ENCODE measurements at regions not wholly inside any gene's neighbourhood (a gene's known extent, or its start where the extent isn't known, plus 50 kb on each side); places are given as distances from the start of the nearest gene placed in this dataset.

DNA sequence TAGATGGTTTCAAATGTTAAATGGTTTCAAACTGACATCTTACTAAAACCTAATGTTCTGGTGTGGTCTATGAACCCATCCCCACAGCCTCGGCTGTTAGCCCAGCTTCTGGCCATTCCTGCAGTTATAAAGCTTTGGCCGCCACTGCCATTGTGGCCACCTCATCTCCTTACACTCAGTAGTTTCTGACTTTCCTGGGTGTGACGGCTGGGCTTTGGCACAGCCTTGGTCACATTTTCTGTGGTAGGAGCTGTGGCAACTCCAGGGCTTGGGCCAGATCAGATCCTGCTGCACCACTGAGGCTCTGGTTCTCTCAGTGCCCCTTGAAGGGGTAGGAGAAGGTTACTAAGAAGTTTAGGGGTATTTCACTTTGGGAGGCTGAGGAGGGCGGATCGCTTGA, 84.2 kb upstream of the STXBP6 start:
- no peak for DNase-seq

- DNase-seq = peak; percentile 51
Measured at GRCh38 chr14:25132732-25133422, 82.9 kb upstream of the STXBP6 start.

GRCh38 chr14:25132094-25132493, 82.1 kb upstream of the STXBP6 start:
- DNase-seq = no peak

DNA sequence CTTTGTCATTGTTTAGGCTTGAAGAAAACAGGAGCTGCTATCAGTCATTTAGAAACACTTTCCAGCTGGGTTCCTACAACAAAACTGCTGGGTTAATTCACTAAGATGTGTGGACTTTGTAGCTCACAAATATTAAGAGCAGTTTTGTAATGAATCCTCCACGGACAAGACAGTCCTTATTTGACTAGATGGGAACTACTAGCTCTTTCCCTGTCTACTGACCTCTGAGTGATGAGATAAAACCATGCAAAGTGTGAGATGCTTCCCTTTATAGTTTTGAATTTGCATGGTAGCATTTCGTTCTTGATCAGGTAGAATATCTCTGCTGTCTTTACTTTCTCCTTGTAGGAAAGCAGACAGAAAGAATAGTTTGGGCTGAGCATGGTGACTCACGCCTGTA, 72.9 kb upstream of the STXBP6 start:
- DNase-seq = no peak

DNA sequence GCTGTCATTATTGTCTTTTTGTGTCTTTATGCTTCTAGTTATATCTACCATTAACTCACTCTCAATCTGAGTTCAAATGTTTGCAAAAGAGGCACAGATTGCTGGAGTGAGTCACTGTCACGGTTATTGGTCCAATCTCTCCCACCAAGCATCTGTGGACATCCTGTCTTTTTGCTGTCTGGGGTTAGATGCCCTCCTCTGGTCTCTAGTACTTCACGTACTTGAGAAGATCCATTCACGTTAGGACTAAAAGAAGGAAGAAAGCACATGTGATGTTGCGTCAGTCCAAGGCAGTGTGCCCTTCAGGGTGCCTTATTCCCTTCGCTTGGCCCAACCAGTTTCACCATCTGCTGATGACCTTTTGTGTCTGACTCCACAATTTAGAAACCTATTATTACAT, 72.3 kb upstream of the STXBP6 start:
- DNase-seq = no peak

DNA sequence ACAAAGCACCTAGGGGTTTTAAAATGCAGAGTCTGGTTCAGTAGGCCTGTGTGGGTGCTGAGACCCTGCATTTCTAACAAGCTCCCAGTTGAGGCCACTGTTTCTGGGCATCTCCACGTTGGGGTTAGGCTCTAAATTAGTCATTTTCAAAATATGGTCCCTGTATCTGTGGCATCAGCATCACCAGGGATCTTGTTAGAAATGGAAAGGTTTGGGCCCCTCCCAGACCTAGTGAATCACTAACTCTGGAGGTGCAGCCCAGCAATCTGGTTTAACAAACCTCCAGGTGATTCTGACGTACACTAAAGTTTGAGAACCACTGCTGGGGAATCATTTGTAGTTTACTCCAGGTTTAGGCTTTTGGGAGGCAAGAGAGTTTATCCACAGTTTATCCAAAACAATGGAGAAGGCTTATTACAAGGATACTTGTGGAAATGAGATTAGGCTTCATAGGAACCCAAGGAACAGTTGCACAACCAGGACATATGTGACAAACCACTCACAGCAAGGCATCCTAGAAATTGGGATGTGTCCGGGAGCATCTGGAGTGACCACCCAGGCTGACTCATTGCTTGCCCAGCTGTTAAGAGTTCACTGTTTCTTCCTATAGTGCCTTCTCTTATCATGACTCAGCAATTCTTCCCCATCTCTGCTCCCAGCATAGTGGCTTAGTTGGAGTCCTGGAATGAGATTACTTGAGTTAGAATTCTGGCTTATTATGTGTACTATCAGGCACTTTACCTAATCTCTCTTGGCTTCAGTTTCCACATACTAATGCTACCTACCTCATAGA, 71.6 kb upstream of the STXBP6 start:
- no peak for DNase-seq

- no peak for DNase-seq
Measured at GRCh38 chr14:25120261-25120660, 70.3 kb upstream of the STXBP6 start.

- DNase-seq = no peak
Measured at GRCh38 chr14:25118671-25119070, 68.7 kb upstream of the STXBP6 start.

DNA sequence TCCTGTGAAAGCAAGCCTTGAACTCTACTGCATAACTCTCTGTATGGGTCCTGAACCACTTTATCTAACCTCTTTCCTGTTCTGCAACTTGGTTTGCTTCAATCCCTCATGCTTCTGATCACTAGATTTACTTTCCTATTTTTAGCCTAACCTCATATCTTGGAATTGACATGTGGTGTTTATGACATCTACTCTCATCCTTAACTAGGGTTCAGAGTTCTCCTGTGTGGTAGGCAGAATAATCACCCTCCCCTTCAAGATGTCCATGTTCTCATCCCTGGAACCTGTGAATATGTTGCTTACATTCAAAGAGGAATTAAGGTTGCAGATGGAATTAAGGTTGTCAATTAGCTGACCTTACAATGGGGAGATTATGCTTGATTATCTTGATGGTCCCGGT, 67.4 kb upstream of the STXBP6 start:
- no peak for DNase-seq

- DNase-seq = no peak
Measured at GRCh38 chr14:25116607-25117006, 66.7 kb upstream of the STXBP6 start.

GRCh38 chr14:25113394-25113793, 63.4 kb upstream of the STXBP6 start:
- DNase-seq = no peak

DNA sequence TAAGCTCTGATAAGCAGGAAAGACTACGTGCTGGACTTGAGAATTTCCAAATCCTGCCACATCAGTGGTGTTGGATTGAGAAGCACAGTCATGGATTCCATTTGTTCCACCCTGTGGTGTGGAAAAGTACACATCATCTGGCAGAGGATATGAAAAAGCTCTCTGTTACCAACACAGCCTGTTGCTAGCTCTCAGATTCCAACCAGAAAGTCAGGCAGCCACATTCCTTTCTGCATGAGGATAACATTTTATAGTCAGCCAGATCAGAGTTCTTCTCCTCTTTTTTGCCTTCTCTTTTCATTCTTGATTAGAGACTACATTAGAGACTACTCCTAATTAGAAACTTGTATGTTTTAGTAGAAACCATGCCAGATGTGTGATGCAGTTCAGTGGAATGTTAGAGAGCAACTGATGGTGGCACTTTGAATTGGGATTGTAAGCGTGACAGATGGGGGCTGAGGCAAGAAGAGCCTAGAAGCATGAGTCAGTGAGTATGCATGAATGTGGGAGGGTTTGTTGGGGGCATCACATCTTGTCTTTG, 61.2 kb upstream of the STXBP6 start:
- no peak for DNase-seq

DNA sequence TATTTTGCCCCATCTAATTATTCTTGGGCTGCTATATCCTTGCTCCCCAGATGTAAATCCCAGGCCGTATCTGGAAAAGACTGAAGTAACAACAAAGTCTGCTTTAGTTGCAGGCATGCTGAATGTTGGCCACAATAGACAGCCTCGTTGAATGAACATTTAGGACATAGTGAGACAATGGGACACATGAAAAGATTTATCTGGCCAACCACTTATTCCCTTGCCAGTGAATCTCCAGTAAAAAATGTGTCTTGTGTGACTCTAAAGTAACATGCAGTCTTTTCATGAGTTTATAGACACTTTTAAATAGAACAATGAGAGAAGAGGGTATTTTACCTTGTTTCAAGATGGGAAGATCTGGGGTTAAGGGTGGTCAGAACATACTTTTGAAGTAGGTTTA, 60.2 kb upstream of the STXBP6 start:
- DNase-seq = no peak

DNA sequence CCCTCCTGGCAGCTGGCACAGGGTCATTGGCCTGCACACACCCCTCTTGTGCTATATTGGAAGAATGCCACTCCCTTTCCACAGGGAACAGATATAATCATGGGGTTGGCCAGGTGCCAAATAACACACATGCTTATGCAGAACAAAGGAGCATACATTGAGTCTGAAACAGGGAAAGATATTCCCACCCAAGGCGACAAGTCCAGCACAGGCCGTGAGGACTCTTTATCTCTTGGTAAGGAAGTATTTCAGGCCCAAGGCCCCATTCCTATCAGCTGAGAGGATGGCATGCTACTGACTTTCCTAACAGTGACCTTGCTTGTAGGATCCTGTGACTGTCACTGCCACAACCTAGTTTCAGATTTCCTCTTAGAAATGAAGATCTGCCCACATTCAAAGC, 59.0 kb upstream of the STXBP6 start:
- no peak for DNase-seq

GRCh38 chr14:25108291-25108690, 58.3 kb upstream of the STXBP6 start:
- DNase-seq = no peak

GRCh38 chr14:25103820-25104219, 53.9 kb upstream of the STXBP6 start:
- DNase-seq = no peak

DNA sequence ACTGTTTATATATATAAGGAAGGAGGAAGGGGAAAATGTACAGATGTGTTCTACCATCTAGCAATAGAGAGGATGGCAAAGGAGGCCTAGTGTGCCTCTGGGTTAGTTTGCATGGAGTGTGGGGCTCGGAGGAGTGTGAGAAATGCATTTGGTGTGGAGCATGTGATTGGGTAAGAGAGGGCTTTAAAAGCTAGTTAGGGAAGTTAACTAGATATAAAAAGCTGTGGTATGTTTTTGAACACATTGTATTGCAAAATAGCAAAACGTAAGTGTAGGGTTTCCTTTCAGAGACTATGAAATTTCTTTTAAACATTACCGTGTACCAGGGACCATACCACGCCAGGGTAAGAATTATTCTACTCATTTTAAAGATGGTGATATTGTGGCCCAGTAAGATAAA, 53.3 kb upstream of the STXBP6 start:
- DNase-seq = no peak

- no peak for DNase-seq
Measured at GRCh38 chr14:25102788-25103187, 52.8 kb upstream of the STXBP6 start.

DNA sequence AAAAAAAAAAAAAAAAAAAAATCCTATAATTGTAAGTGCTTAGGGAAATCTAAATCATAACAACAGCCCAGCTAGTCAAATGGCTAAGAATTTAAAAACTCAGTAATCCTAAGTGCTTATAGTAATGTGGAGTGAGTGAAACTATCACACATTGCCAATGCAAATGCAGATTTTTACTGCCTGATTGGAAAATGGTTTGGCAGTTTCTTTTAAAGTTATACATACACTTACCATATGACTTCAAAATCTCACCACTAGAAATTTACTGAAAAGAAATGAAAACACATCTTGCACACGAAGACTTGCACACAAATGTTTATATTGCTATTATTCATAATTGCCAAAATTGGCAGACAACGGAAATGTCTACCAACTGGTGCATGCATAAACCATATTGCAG, 51.3 kb upstream of the STXBP6 start:
- no peak for DNase-seq

All from CD4-positive, alpha-beta T cell treated with Interleukin-12 subunit alpha and Interleukin-12 subunit beta, for 1 hour (primary cell).